ENCODE measurements at regions not wholly inside any gene's neighbourhood (a gene's known extent, or its start where the extent isn't known, plus 50 kb on each side); places are given as distances from the start of the nearest gene placed in this dataset.

DNA sequence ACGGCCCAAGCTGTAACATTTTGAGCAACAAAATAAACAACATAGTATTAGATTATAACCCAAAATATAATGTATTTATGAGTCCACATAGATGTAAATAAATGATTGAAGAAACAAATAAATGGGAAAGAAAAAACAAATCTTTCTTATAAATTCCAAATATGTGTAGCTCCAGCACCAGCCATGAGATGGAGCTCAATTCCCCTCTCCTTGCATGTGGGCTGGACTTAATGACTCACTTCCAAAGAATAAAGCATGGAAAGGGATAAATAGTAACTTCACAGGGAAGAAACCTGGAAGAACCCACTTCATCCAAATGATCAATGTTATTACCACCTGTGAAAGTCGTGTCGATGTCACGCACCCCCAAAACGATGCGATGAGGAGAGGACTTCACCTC, 158.8 kb downstream of the RPAP3 start:
- Mint-ChIP-seq H3K36me3 (ENCODE audit: low read depth) (no peaks in the 10 kb centered on the region), H3K27me3 (no peaks in the 10 kb centered on the region), H3K27ac (no peak overlapping the region), H3K4me3 (no peak overlapping the region), H3K9me3 (no peaks in the 10 kb centered on the region), H3K4me1 (ENCODE audit: low read depth) (peaks cover 17% of the 10 kb centered on the region)
- TF ChIP-seq, protein P1, sequence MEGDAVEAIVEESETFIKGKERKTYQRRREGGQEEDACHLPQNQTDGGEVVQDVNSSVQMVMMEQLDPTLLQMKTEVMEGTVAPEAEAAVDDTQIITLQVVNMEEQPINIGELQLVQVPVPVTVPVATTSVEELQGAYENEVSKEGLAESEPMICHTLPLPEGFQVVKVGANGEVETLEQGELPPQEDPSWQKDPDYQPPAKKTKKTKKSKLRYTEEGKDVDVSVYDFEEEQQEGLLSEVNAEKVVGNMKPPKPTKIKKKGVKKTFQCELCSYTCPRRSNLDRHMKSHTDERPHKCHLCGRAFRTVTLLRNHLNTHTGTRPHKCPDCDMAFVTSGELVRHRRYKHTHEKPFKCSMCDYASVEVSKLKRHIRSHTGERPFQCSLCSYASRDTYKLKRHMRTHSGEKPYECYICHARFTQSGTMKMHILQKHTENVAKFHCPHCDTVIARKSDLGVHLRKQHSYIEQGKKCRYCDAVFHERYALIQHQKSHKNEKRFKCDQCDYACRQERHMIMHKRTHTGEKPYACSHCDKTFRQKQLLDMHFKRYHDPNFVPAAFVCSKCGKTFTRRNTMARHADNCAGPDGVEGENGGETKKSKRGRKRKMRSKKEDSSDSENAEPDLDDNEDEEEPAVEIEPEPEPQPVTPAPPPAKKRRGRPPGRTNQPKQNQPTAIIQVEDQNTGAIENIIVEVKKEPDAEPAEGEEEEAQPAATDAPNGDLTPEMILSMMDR (IDR thresholded peaks at IDR 0.05): peak; percentile 16
- intact Hi-C loops (cut with micrococcal nuclease): no loop called here
- DNase-seq (no peak), ATAC-seq (no peak)
- CTCF ChIA-PET: interaction anchor here (1.1 to 1.5 kb wide), 3 partner anchors 13 to 104 kb away, joined by 3 to 4 read pairs (median 4); no protein-coding TSS in a partner anchor
- POLR2A ChIA-PET: no interaction called here

DNA sequence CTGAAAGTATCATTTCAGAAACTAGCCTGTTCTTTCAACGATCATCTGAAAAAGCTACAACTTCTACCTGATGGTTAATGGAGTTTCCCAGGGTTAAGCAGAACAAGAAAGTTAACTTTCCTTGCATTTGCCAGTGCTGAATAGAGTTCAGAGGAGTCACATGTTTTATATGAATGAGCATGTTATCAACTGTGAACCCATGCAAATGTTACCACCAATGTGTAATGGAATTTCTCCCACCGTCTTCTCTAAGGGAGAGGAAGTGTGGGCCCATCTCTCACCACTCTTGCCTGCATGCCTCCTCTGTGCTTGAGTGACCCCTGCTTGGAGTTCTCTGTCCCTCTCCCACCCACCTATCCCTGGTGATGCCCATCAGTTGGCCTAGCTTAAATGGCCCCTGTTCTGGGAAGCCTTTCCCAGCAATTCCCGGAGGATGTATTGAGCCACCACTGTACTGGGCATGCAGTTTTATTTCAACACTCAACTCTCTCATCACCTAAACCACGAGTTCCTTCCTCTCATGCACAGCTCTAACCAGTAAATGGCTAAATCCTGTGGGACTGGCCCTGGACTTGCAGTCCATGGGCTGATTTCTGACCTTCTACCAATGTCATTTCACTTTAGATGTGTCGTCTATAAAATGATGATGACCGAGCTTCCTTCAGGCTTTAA, 159.8 kb downstream of the RPAP3 start:
- ATAC-seq: no peak
- Mint-ChIP-seq H3K27ac (no peak overlapping the region), H3K4me1 (ENCODE audit: low read depth) (peaks cover 25% of the 10 kb centered on the region), H3K36me3 (ENCODE audit: low read depth) (no peaks in the 10 kb centered on the region), H3K4me3 (no peak overlapping the region), H3K27me3 (no peaks in the 10 kb centered on the region), H3K9me3 (no peaks in the 10 kb centered on the region)
- CTCF ChIA-PET: interaction anchor here (1.5 kb wide), 2 partner anchors 12 to 51 kb away, joined by 3 to 4 read pairs; no protein-coding TSS in a partner anchor
- no peak for DNase-seq
- POLR2A ChIA-PET: interaction anchor here (0.9 kb wide), 1 partner anchor 10 kb away, joined by 3 read pairs; no protein-coding TSS in a partner anchor
- intact Hi-C loops (cut with micrococcal nuclease): no loop called here
- TF ChIP-seq, protein P1 (IDR thresholded peaks at IDR 0.05): no peak

DNA sequence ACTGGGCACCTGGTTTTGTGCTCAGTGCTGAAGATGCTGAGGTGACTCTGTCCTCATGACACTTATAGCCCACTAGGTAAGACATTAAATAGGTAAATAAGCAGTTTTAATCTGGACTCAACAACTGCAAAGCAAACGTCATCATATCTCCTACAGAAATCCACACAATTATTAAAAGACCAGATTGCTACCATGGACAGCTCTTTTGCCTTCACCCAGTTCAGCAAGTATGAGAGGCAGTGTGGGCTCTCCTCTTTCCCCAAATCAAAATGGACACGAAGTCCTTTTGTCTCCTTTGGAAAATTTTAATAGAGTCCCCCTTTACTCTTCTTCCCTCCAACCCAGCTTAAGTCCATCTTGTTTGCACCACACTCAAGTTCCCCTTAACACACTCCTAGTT, 171.1 kb downstream of the RPAP3 start:
- CTCF ChIA-PET: interaction anchor here (1.2 kb wide), 1 partner anchor 10 kb away, joined by 3 read pairs; no protein-coding TSS in a partner anchor
- POLR2A ChIA-PET: no interaction called here
- Mint-ChIP-seq H3K27me3 (no peaks in the 10 kb centered on the region), H3K36me3 (ENCODE audit: low read depth) (no peaks in the 10 kb centered on the region), H3K27ac (no peak overlapping the region), H3K4me1 (ENCODE audit: low read depth) (peaks cover 13% of the 10 kb centered on the region), H3K4me3 (no peak overlapping the region), H3K9me3 (peaks cover 13% of the 10 kb centered on the region)
- no peak for ATAC-seq
- TF ChIP-seq, protein P1 (IDR thresholded peaks at IDR 0.05): no peak
- no peak for DNase-seq
- intact Hi-C loops (cut with micrococcal nuclease): no loop called here

DNA sequence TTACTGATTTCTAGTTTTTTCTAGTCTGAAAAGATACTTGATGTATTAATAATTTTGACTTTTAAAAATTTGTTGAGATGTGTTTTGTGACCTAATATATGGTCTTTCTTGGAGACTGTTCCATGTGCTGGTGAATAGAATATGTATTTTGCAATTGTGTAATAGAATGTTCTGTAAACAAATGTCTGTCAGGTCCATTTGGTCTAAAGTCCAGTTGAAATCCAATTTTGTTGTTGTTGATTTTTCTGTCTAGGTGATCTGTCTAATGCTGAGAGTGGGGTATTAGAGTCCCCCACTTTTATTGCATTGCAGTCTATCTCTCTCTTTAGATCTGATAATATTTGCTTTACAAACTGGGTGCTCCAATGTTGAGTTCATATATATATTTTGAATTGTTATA, 175.8 kb downstream of the RPAP3 start:
- ChIA-PET POLR2A (no interaction called here), CTCF (no interaction called here)
- DNase-seq (no peak), ATAC-seq (no peak)
- no peaks in the 10 kb centered on the region for H3K4me1 Mint-ChIP-seq (ENCODE audit: low read depth)
- no peaks in the 10 kb centered on the region for H3K27me3 Mint-ChIP-seq
- no peak overlapping the region for H3K4me3 Mint-ChIP-seq
- intact Hi-C loops (cut with micrococcal nuclease): no loop called here
- peaks cover 25% of the 10 kb centered on the region for H3K9me3 Mint-ChIP-seq
- no peak overlapping the region for H3K27ac Mint-ChIP-seq
- TF ChIP-seq, protein P1 (IDR thresholded peaks at IDR 0.05): no peak
- H3K36me3 Mint-ChIP-seq (ENCODE audit: low read depth): no peaks in the 10 kb centered on the region

DNA sequence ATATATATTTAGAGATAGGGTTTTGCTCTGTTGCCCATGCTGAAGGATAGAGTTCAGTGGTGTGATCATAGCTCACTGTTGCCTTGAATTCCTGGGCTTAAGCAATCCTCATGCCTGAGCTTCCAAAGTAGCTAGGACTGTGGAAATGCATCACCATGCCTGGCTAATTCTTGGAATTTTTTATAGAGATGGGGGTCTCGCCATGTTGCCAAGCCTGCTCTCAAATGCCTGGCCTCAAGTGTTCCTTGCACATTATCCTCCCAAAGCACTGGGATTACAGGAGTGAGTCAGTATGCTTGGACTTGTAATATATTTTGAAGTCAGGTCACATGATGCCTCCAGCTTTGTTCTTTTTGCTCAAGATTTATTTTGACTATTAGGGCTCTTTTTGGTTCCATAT, 178.0 kb downstream of the RPAP3 start:
- intact Hi-C loops (cut with micrococcal nuclease): no loop called here
- Mint-ChIP-seq H3K4me3 (no peak overlapping the region), H3K27me3 (no peaks in the 10 kb centered on the region), H3K36me3 (ENCODE audit: low read depth) (no peaks in the 10 kb centered on the region), H3K9me3 (peaks cover 25% of the 10 kb centered on the region), H3K4me1 (ENCODE audit: low read depth) (no peaks in the 10 kb centered on the region), H3K27ac (no peak overlapping the region)
- ChIA-PET CTCF (no interaction called here), POLR2A (no interaction called here)
- TF ChIP-seq, protein P1 (IDR thresholded peaks at IDR 0.05): no peak
- DNase-seq: no peak
- ATAC-seq: no peak

Measured in activated CD8-positive, alpha-beta T cell treated with anti-CD3 and anti-CD28 coated beads for 36 hours (primary cell).